GM12864 (cell line): ENCODE measurements at regions not wholly inside any gene's neighbourhood (a gene's known extent, or its start where the extent isn't known, plus 50 kb on each side); places are given as distances from the start of the nearest gene placed in this dataset.

Source experiments
- DNase-seq: peaks from one replicate; pipeline ENCODE4 v3.0.0-alpha.2; 2011; ENCODE audit warnings: low read depth
- H3K4me3 ChIP-seq: 2 replicates; pipeline ENCODE4 v1.5.1; 2011; ENCODE audit warnings: mild to moderate bottlenecking, low read depth, low read length, control low read depth
- TF ChIP-seq, protein P1 (sequence below): IDR thresholded peaks from 2 replicates; pipeline ENCODE4 v1.5.1; 2011; ENCODE audit warnings: low read depth, mild to moderate bottlenecking, moderate library complexity, low read length, control low read depth, inconsistent platforms; ENCODE audit errors: missing control alignments

DNA sequence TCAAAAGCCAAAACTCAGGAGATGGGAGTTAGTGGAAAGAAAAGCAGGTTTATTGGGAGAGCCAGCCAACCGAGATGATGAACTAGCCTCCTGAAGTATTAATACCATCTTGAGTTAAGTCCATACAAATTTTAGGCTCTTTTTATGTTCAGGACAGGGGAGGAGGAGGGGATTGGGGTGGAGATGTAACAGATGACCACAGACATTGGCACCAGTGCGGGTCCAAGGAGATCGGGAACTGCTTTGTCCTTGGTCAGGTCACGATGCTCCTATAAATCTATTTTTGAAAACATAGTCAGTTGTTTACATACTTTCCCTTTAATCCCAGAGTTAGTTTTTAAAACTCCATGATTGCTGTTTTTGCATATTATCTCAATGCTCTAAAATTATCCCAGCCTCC lies 219.6 kb downstream of the ANKRD60 start:
- no peak overlapping the region for H3K4me3 ChIP-seq
- no peak for DNase-seq
- TF ChIP-seq, protein P1, sequence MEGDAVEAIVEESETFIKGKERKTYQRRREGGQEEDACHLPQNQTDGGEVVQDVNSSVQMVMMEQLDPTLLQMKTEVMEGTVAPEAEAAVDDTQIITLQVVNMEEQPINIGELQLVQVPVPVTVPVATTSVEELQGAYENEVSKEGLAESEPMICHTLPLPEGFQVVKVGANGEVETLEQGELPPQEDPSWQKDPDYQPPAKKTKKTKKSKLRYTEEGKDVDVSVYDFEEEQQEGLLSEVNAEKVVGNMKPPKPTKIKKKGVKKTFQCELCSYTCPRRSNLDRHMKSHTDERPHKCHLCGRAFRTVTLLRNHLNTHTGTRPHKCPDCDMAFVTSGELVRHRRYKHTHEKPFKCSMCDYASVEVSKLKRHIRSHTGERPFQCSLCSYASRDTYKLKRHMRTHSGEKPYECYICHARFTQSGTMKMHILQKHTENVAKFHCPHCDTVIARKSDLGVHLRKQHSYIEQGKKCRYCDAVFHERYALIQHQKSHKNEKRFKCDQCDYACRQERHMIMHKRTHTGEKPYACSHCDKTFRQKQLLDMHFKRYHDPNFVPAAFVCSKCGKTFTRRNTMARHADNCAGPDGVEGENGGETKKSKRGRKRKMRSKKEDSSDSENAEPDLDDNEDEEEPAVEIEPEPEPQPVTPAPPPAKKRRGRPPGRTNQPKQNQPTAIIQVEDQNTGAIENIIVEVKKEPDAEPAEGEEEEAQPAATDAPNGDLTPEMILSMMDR, result no peak

DNA sequence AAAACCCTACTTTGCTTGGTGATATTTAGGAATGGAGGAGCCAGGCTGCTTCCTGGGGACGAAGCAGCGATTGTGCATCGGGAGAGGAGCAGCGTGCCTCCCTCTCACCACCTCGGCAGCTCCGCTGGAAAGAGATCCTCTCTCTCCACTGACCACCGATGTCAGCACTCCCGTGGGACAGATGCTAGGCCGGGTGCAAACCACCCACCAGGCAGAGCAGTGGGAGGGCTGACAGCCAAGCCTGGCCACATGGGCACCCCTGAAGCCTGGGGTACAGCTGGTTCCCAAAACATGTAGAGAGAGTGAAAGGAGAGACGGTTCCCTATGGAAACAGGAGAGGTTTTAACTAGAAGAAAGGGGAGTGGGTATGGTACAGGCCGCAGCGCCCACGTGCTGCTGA lies 220.0 kb downstream of the ANKRD60 start:
- DNase-seq, result no peak
- TF ChIP-seq, protein P1, result no peak

DNA sequence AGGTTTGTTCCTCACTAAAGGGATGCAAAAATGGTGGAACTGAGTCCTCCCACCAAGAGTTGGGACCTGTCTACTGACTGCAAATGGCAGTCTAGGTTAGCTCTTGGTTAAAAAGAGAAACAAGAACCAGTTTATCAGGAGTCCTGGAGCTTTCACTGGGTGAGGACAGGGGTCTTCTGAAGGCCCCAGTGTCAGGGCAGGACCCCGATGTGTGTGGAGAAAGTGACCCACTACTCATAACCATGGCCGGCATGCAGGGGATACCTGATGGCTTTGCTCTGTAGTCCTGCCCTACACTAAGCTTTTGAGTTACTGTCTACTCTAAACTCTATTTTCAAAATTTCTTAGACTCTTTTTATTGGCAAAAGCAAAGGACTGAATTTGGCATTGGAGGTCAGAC lies 220.5 kb downstream of the ANKRD60 start:
- no peak overlapping the region for H3K4me3 ChIP-seq
- TF ChIP-seq, protein P1, result no peak
- DNase-seq, result no peak

More for the DNA sequence above, 220.0 kb downstream of the ANKRD60 start:
- H3K4me3 ChIP-seq, result no peak overlapping the region

DNA sequence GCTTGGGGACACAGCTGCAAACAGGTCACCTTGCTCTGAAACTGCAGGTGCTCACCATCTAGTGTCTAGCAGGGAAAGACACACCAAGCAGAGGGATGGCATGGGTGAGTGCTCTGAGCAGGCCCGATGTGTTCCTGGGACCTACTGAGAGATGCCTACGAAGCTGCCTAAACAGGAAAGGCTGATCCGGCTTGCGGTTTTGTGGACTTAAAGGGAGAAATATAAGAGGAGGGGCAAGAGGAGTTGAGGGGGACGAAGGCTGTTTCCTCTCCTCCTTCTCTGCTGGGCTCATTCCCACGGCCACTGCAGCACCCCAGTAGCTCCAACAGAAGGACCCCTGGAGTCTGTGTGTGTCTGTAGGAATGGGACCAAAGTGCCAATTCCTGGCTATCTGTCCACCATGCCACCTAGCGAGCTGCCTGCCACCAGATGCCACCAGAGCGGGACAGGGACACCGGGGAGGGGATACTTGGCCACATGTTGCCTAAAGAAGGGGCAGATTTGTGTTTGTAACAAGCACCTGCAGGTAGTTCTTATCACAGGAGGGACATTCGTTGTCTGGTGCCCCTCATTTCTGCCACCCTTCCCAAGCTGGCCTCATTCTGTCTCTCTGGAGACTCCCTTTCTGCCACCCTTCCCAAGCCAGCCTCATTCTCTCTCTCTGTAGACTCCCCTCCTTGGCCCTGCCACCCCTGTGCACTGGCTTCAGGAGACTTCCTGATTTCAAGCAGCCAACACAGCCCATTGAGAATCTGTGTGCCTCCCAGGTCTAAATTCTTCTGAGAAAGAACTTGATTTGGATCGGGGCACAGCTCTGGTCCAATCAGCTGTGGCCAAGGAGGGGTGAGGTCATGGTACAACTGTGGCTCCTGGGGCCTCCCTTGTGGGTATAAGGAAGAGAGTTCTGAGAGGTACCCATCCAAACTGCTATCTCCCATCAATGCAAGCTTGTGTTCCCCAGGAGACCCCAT lies 221.8 kb downstream of the ANKRD60 start:
- H3K4me3 ChIP-seq, result no peak overlapping the region
- TF ChIP-seq, protein P1, result no peak
- no peak for DNase-seq

DNA sequence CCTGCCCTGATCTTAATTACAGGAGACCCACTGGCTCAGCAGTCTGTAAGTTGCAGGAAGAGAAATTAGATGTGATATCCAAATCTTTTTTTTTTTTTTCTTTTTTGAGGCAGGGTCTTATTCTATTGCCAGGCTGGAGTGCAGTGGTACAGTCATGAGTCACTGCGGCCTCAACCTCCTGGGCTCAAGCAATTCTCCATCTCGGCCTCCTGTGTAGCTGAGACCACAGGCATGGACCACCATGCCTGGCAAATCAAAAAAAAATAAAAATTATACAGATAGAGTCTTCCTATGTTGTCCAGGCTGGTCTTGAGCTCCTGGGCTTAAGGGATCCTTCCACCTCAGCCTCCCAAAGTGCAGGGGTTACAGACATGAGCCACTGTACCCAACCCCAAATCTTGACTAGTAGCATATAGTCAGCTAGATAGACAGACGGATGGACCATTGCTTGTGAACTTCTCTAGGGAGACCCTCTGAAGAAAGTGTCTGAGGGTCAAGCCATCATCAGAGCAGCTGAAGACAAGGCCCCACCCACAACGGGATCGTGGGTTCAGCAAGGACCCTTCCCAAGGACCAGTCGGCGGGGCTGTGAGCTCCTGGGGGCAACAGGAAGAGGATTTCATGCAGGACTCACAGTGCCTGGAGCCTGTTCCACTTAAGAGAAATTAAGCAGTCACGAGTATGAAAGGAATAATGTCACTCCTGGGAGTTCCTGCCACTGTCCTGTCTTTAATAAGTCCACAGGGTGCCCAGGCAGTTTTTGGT lies 222.7 kb downstream of the ANKRD60 start:
- TF ChIP-seq, protein P1, result no peak

DNA sequence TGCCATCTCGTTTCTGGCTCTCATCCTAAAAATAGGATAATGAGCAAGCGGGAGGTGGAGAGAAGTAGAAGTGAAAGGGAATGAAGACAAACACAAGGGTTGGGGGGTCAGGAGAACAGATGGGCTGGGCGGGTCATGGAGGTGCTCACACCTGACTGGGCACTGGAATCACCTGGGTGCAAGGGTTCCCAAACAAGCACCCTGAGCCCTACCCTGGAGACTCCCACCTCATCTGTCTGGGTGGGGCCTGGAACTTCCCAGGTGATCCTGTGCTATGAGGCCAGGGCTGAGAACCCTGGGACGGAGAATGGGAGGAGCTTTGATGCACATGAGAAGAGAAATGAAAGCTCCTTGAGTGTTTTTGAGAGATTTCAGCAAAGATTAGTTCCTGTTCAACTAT lies 223.6 kb downstream of the ANKRD60 start:
- H3K4me3 ChIP-seq, result no peak overlapping the region
- TF ChIP-seq, protein P1, result no peak
- no peak for DNase-seq

More for the DNA sequence above, 222.7 kb downstream of the ANKRD60 start:
- H3K4me3 ChIP-seq, result no peak overlapping the region
- no peak for DNase-seq
